GM12892 (cell line): ENCODE measurements at regions not wholly inside any gene's neighbourhood (a gene's known extent, or its start where the extent isn't known, plus 50 kb on each side); places are given as distances from the start of the nearest gene placed in this dataset.

ENCODE experiments used
- POLR2A ChIP-seq: IDR thresholded peaks from 2 replicates; pipeline ENCODE4 v1.6.1; 2011; ENCODE audit warnings: low read depth, low read length, control low read depth
- TAF1 ChIP-seq: IDR thresholded peaks from 2 replicates; pipeline ENCODE4 v1.6.1; 2011; ENCODE audit warnings: low read depth, mild to moderate bottlenecking, control low read depth, low read length, borderline replicate concordance

DNA sequence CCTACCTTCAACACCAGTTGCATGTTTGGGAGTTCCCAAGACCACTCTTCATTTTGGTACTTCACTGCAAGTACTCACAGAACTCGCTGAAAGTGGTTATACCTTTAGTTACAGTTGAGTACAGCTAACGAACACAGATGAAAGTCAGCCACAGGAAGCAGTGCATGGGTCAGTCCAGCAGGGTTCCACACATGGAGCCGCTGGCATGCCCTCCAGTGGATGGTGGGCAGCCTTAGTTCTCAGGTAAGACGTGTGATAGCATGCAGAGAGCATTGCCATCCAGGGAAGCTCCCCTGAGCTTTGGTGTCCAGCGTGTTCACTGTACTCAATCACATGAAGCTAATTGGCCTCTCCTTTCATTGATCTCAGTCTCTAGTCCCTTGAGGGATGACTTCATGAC lies 815.3 kb downstream of the RNF144A start:
- no peak for TF ChIP-seq POLR2A
- TF ChIP-seq TAF1 = no peak
